ENCODE measurements at regions not wholly inside any gene's neighbourhood (a gene's known extent, or its start where the extent isn't known, plus 50 kb on each side); places are given as distances from the start of the nearest gene placed in this dataset.

DNA sequence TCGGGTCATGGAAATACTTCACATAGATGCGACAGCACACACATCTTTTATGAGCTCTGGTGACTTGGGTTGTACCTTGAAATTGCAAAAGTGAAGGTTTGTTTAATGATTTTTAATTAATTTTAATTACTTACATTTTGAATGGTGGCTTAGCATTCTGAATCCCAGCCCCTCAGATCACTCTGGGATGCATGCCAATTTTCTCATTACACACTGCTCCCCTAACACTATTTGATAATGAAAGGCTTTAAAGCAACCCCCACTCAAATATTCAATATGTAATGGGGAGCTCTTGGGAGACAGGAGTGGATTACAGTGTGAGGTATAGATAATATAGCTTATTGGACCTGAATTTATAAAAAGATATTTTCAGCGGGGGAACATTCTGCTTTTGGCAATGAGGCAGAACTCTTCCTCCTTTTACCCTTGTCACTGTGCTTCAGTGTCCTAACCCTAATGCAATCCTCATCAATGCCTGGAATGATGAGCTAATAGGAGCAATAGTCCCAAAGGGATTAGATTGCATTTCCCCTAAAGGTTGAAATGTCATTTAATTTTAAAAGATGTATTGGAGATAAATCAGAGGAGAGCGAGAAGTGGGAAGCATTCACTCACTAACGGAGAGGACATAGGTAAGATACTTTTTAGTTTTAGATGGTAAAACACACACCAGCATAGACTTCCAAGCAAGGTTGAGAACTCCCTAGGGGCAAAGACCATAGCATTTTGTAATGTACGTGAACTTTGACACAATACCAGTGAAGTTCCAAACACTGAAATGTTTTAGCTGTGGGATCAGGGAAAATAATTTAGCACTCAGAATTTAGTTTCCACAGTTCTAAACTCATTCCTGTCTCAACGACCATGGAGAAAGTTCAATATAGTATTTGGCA lies 384.1 kb upstream of the PLXNA2 start:
- TF ChIP-seq EZH2phosphoT487 (IDR thresholded peaks at IDR 0.05; ENCODE audit: insufficient read depth, low read depth) (no peak), EZH2 (IDR thresholded peaks at IDR 0.05; ENCODE audit: insufficient read depth, poor library complexity, severe bottlenecking) (no peak)
- Histone ChIP-seq H3K9me2 (ENCODE audit: insufficient read depth) (no peaks in the 10 kb centered on the region), H3K36me3 (ENCODE audit: low read depth) (no peaks in the 10 kb centered on the region), H2AFZ (no peak overlapping the region), H3K4me2 (ENCODE audit: unreplicated experiment) (no peak overlapping the region), H3K4me1 (ENCODE audit: insufficient read depth) (no peaks in the 10 kb centered on the region), H3F3A (ENCODE audit: insufficient read depth) (no peaks in the 10 kb centered on the region), H3K9ac (no peak overlapping the region), H4K20me1 (ENCODE audit: insufficient read depth) (no peaks in the 10 kb centered on the region), H3K79me2 (ENCODE audit: insufficient read depth) (no peaks in the 10 kb centered on the region), H3K27me3 (replicated peaks; ENCODE audit: insufficient read depth) (no peaks in the 10 kb centered on the region), H3K27ac (no peak overlapping the region), H3K9me3 (ENCODE audit: low read depth) (no peaks in the 10 kb centered on the region), H3K4me3 (no peak overlapping the region)
- no peak for DNase-seq
- in situ Hi-C loops (cut with MboI) = no loop called here
- WGBS, 2 experiments (ENCODE audit: low coverage in 1 of 2, low lambda C conversion rate in 2 of 2, missing lambda C conversion rate in 2 of 2) = 30 to 38% methylated on average over 7 of the region's 7 CpGs

DNA sequence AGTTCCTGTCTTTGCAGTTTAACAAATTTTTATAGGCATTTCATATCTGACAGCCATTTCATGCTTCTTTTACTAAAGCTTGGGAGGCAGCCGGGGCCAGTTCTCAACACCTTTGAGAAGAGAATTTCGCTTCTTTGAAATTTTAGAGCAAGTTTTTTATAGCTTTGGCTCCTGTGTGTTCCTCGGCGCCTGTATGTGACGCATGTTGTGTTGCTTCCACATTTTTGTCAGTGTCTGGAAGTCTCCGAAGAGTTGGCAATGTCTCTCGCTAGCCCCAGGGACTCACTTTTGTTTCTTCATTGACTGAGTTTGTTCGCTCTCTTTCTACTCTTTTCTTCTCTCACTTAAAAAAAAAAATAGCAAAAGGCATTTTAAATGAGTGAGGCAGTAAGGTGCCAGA lies 386.9 kb upstream of the PLXNA2 start:
- no peak for TF ChIP-seq EZH2 (IDR thresholded peaks at IDR 0.05; ENCODE audit: insufficient read depth, poor library complexity, severe bottlenecking)
- no peak for TF ChIP-seq EZH2phosphoT487 (IDR thresholded peaks at IDR 0.05; ENCODE audit: insufficient read depth, low read depth)
- in situ Hi-C loops (cut with MboI) = no loop called here
- 7% methylated on average over 8 of the region's 8 CpGs for WGBS, 2 experiments (ENCODE audit: low coverage in 1 of 2, low lambda C conversion rate in 2 of 2, missing lambda C conversion rate in 2 of 2)
- H3K9me2 ChIP-seq (ENCODE audit: insufficient read depth) = no peaks in the 10 kb centered on the region
- no peak overlapping the region for H3K4me3 ChIP-seq
- no peak for DNase-seq
- no peaks in the 10 kb centered on the region for H3K27me3 ChIP-seq (replicated peaks; ENCODE audit: insufficient read depth)
- H3K4me1 ChIP-seq (ENCODE audit: insufficient read depth) = no peaks in the 10 kb centered on the region
- H3K9me3 ChIP-seq (ENCODE audit: low read depth) = no peaks in the 10 kb centered on the region
- no peaks in the 10 kb centered on the region for H4K20me1 ChIP-seq (ENCODE audit: insufficient read depth)
- H2AFZ ChIP-seq = no peak overlapping the region
- no peaks in the 10 kb centered on the region for H3K36me3 ChIP-seq (ENCODE audit: low read depth)
- H3K79me2 ChIP-seq (ENCODE audit: insufficient read depth) = no peaks in the 10 kb centered on the region
- no peaks in the 10 kb centered on the region for H3F3A ChIP-seq (ENCODE audit: insufficient read depth)
- H3K27ac ChIP-seq = no peak overlapping the region
- H3K4me2 ChIP-seq (ENCODE audit: unreplicated experiment) = no peak overlapping the region
- H3K9ac ChIP-seq = no peak overlapping the region

DNA sequence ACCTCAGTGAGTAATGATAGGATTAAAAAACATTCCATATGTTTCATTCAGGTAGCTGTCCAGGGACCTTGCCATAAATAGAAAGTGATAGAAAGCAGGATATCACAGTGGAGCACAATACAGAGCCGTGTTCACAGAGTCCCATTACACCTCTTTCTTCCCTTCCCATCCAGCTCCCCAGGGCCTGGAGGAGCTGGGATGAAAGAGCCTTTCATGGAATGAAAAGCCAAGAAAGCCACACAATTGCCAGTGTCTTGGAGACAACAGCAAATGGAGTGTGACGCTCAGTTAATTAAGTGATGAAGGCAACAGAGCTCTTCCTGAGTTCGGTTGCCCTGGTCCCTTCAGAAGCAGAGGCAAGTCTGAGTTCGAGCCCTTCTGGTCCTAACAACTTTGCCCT lies 387.3 kb upstream of the PLXNA2 start:
- no peak overlapping the region for H3K9ac ChIP-seq
- WGBS, 2 experiments (ENCODE audit: low coverage in 1 of 2, low lambda C conversion rate in 2 of 2, missing lambda C conversion rate in 2 of 2) = 9 to 15% methylated on average over 4 of the region's 4 CpGs
- H3K4me1 ChIP-seq (ENCODE audit: insufficient read depth) = no peaks in the 10 kb centered on the region
- no peak overlapping the region for H3K4me3 ChIP-seq
- no peak for TF ChIP-seq EZH2 (IDR thresholded peaks at IDR 0.05; ENCODE audit: insufficient read depth, poor library complexity, severe bottlenecking)
- TF ChIP-seq EZH2phosphoT487 (IDR thresholded peaks at IDR 0.05; ENCODE audit: insufficient read depth, low read depth) = no peak
- no peaks in the 10 kb centered on the region for H3K9me2 ChIP-seq (ENCODE audit: insufficient read depth)
- H3K27ac ChIP-seq = no peak overlapping the region
- no peak overlapping the region for H2AFZ ChIP-seq
- DNase-seq = no peak
- no peaks in the 10 kb centered on the region for H4K20me1 ChIP-seq (ENCODE audit: insufficient read depth)
- in situ Hi-C loops (cut with MboI) = no loop called here
- H3F3A ChIP-seq (ENCODE audit: insufficient read depth) = no peaks in the 10 kb centered on the region
- no peaks in the 10 kb centered on the region for H3K79me2 ChIP-seq (ENCODE audit: insufficient read depth)
- H3K9me3 ChIP-seq (ENCODE audit: low read depth) = no peaks in the 10 kb centered on the region
- no peaks in the 10 kb centered on the region for H3K36me3 ChIP-seq (ENCODE audit: low read depth)
- H3K27me3 ChIP-seq (replicated peaks; ENCODE audit: insufficient read depth) = no peaks in the 10 kb centered on the region
- no peak overlapping the region for H3K4me2 ChIP-seq (ENCODE audit: unreplicated experiment)

DNA sequence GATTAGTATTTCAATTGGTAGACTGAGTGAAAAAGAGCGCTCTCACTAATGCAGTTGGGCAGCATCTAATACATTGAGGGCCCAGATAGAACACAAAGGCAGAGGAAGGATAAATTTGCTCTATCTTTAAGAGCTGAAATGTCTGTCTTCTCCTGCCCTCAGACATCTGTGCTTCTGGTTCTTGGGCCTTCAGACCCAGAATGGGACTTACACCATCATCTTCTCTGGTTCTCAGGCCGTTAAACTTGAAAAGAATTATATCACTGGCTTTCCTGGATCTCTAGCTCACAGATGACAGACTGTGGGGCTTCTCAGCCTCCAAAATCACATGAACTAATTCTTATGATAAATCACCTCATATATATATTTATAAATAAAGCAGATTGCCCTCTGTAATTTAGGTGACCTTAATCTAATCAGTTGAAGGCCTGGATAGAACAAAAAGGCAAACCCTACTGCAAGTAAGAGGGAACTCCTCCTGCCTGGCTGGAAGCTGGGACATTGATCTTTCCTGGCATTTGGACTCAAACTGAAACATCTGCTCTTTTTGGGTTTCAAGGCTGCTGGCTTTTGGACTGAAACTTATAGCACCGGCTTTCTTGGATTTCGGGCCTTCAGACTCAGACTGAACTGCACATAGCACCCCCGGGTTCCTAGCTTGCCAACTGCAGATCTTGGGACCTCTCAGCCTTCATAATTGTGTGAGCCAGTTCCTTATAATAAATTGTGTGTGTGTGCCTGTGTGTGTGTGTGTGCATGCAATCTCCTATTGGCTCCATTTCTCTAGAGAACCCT lies 390.4 kb upstream of the PLXNA2 start:
- H3F3A ChIP-seq (ENCODE audit: insufficient read depth) = no peaks in the 10 kb centered on the region
- in situ Hi-C loops (cut with MboI) = no loop called here
- 8% methylated on average over 5 of the region's 5 CpGs for WGBS, 2 experiments (ENCODE audit: low coverage in 1 of 2, low lambda C conversion rate in 2 of 2, missing lambda C conversion rate in 2 of 2)
- H3K27me3 ChIP-seq (replicated peaks; ENCODE audit: insufficient read depth) = no peaks in the 10 kb centered on the region
- no peaks in the 10 kb centered on the region for H3K36me3 ChIP-seq (ENCODE audit: low read depth)
- no peak overlapping the region for H2AFZ ChIP-seq
- TF ChIP-seq EZH2 (IDR thresholded peaks at IDR 0.05; ENCODE audit: insufficient read depth, poor library complexity, severe bottlenecking) (no peak), EZH2phosphoT487 (IDR thresholded peaks at IDR 0.05; ENCODE audit: insufficient read depth, low read depth) (no peak)
- H3K4me3 ChIP-seq = no peak overlapping the region
- no peak overlapping the region for H3K27ac ChIP-seq
- H3K9ac ChIP-seq = no peak overlapping the region
- H4K20me1 ChIP-seq (ENCODE audit: insufficient read depth) = no peaks in the 10 kb centered on the region
- no peak overlapping the region for H3K4me2 ChIP-seq (ENCODE audit: unreplicated experiment)
- no peaks in the 10 kb centered on the region for H3K4me1 ChIP-seq (ENCODE audit: insufficient read depth)
- no peaks in the 10 kb centered on the region for H3K79me2 ChIP-seq (ENCODE audit: insufficient read depth)
- H3K9me2 ChIP-seq (ENCODE audit: insufficient read depth) = no peaks in the 10 kb centered on the region
- H3K9me3 ChIP-seq (ENCODE audit: low read depth) = no peaks in the 10 kb centered on the region
- DNase-seq = no peak
